Neural progenitor cell (in vitro differentiated cells): ENCODE measurements at regions not wholly inside any gene's neighbourhood (a gene's known extent, or its start where the extent isn't known, plus 50 kb on each side); places are given as distances from the start of the nearest gene placed in this dataset.

Source experiments
- DNase-seq: peaks from one replicate; pipeline ENCODE4 v3.0.0-alpha.2; 2016; ENCODE audit warnings: low spot score
- H2AFZ ChIP-seq: fragments of 200-600 bp; sonication (generic); replicated peaks from 2 replicates; pipeline ENCODE4 v1.6.1; 2016; ENCODE audit warnings: antibody characterized with exemption
- H3F3A ChIP-seq: fragments of 200-600 bp; sonication (generic); 2 replicates; pipeline ENCODE4 v1.6.1; 2016; ENCODE audit warnings: antibody characterized with exemption, low read depth
- H3K27ac ChIP-seq: fragments of 200-600 bp; sonication (generic); 2 replicates; pipeline ENCODE4 v1.5.1; 2016; ENCODE audit warnings: mild to moderate bottlenecking
- H3K27me3 ChIP-seq: fragments of 200-600 bp; sonication (generic); 2 replicates; pipeline ENCODE4 v1.6.1; 2016; ENCODE audit warnings: mild to moderate bottlenecking, moderate library complexity
- H3K36me3 ChIP-seq: fragments of 200-600 bp; sonication (generic); 2 replicates; pipeline ENCODE4 v1.5.1; 2016
- H3K4me1 ChIP-seq: fragments of 200-600 bp; sonication (generic); 2 replicates; pipeline ENCODE4 v1.6.1; 2016; ENCODE audit warnings: mixed run types
- H3K4me2 ChIP-seq: fragments of 200-600 bp; sonication (generic); 2 replicates; pipeline ENCODE4 v1.6.1; 2016
- H3K4me3 ChIP-seq: fragments of 200-600 bp; sonication (generic); 2 replicates; pipeline ENCODE4 v1.5.1; 2016
- H3K79me2 ChIP-seq: fragments of 200-600 bp; sonication (generic); 2 replicates; pipeline ENCODE4 v1.6.1; 2016; ENCODE audit warnings: low read depth
- H3K9ac ChIP-seq: fragments of 200-600 bp; sonication (generic); 2 replicates; pipeline ENCODE4 v1.6.1; 2016
- H3K9me3 ChIP-seq: fragments of 200-600 bp; sonication (generic); 2 replicates; pipeline ENCODE4 v1.5.1; 2016; ENCODE audit warnings: low read depth
- H4K20me1 ChIP-seq: fragments of 200-600 bp; sonication (generic); 2 replicates; pipeline ENCODE4 v1.6.1; 2016; ENCODE audit warnings: low read depth
- H3K27ac Mint-ChIP-seq: 3 replicates; pipeline ENCODE4 v1.8.0; 2021; ENCODE audit warnings: mixed read lengths
- H3K27me3 Mint-ChIP-seq: 2 replicates; pipeline ENCODE4 v1.8.0; 2022; ENCODE audit warnings: low read depth, mild to moderate bottlenecking, inconsistent platforms, moderate library complexity, mixed read lengths; ENCODE audit not compliant: insufficient read depth
- H3K36me3 Mint-ChIP-seq: 3 replicates; pipeline ENCODE4 v1.8.0; 2021; ENCODE audit warnings: mixed read lengths
- H3K4me1 Mint-ChIP-seq: 3 replicates; pipeline ENCODE4 v1.8.0; 2021; ENCODE audit warnings: mixed read lengths
- H3K4me3 Mint-ChIP-seq: 3 replicates; pipeline ENCODE4 v1.8.0; 2021; ENCODE audit warnings: mild to moderate bottlenecking, moderate library complexity, mixed read lengths
- H3K9me3 Mint-ChIP-seq: 3 replicates; pipeline ENCODE4 v1.8.0; 2020; ENCODE audit warnings: mixed read lengths
- EZH2 ChIP-seq: fragments of 200-600 bp; sonication (generic); IDR thresholded peaks from 2 replicates; pipeline ENCODE4 v1.6.1; 2017; ENCODE audit warnings: antibody characterized with exemption, mild to moderate bottlenecking, moderate library complexity
- EZH2phosphoT487 ChIP-seq: fragments of 200-600 bp; sonication (generic); IDR thresholded peaks from 2 replicates; pipeline ENCODE4 v1.6.1; 2017; ENCODE audit warnings: antibody characterized with exemption
- TF ChIP-seq, protein P1 (sequence below): fragments of 200-600 bp; sonication (generic); IDR thresholded peaks from 2 replicates; pipeline ENCODE4 v1.5.1; 2017; ENCODE audit warnings: antibody characterized with exemption, mild to moderate bottlenecking

DNA sequence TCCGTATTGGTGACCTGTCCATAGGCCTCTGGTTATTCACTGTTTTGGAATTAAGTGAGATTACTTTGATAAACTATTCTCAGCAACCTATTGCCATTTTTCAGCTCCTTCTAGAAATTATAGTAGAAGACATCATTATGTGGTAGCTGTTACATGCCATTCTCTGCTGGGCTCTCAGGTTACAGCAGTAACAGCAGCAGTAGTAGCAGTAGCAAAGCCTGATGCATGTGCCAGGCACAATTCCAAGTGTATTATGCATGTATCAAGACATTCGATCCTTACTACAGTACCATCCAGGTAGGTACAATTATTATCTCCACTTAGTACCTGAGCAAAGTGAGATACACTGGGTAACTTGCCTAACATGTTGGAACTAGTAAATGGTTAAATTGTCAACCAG lies 74.3 kb downstream of the RPS12 start:
- Histone ChIP-seq H3K27ac (no peak overlapping the region), H3K4me3 (no peak overlapping the region), H3K27me3 (no peaks in the 10 kb centered on the region), H2AFZ (no peak overlapping the region), H3K9me3 (no peaks in the 10 kb centered on the region), H3K4me2 (no peak overlapping the region), H3K4me1 (no peaks in the 10 kb centered on the region), H3K79me2 (no peaks in the 10 kb centered on the region), H3F3A (no peaks in the 10 kb centered on the region), H3K9ac (no peak overlapping the region), H3K36me3 (no peaks in the 10 kb centered on the region), H4K20me1 (no peaks in the 10 kb centered on the region)
- H3K36me3 Mint-ChIP-seq = no peaks in the 10 kb centered on the region
- no peaks in the 10 kb centered on the region for H3K4me1 Mint-ChIP-seq
- H3K27me3 Mint-ChIP-seq = no peaks in the 10 kb centered on the region
- H3K4me3 Mint-ChIP-seq = no peak overlapping the region
- no peaks in the 10 kb centered on the region for H3K9me3 Mint-ChIP-seq
- H3K27ac Mint-ChIP-seq = no peak overlapping the region
- TF ChIP-seq, protein P1, sequence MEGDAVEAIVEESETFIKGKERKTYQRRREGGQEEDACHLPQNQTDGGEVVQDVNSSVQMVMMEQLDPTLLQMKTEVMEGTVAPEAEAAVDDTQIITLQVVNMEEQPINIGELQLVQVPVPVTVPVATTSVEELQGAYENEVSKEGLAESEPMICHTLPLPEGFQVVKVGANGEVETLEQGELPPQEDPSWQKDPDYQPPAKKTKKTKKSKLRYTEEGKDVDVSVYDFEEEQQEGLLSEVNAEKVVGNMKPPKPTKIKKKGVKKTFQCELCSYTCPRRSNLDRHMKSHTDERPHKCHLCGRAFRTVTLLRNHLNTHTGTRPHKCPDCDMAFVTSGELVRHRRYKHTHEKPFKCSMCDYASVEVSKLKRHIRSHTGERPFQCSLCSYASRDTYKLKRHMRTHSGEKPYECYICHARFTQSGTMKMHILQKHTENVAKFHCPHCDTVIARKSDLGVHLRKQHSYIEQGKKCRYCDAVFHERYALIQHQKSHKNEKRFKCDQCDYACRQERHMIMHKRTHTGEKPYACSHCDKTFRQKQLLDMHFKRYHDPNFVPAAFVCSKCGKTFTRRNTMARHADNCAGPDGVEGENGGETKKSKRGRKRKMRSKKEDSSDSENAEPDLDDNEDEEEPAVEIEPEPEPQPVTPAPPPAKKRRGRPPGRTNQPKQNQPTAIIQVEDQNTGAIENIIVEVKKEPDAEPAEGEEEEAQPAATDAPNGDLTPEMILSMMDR = no peak
- no peak for TF ChIP-seq EZH2phosphoT487
- TF ChIP-seq EZH2 = no peak
- no peak for DNase-seq

DNA sequence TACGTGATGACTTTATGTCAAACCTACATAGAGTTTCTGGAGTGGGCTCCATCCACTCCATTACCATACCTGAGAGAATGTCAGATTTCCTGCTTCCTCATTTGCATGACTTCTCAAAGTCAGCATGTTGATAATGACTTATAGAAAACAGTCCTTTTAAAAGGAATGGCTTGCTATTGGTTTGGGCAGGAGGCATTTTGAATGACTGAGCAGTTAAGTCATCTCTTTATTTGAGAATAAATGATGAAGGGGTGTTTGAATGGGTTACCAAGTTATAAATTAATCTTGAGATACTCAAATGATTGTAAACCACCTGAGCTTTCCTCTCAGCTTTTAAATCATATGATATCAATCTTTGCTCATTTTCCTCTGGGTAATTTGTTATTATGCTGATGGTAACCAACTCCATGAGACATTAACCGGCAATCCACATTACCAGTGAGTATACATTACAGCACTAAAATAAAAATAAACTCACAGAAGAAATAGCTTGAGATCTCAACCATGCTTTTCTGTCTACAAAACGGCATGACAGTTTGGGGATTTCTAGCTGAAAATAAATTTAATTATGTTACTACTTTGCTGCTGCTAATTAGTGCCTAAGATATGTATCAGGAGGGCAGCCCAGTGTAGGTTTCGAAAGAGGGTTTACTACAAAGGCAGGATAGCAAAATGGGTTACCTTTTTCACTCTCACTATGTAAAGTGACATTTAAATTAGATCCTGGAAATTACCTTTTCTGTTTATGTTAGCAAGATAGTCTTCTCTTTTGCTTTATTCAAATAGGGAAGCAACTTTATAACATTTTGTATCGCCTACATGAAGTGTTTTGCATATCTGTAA lies 78.8 kb downstream of the RPS12 start:
- Mint-ChIP-seq H3K27me3 (no peaks in the 10 kb centered on the region), H3K4me3 (no peak overlapping the region), H3K4me1 (no peaks in the 10 kb centered on the region), H3K9me3 (no peaks in the 10 kb centered on the region), H3K27ac (no peak overlapping the region), H3K36me3 (no peaks in the 10 kb centered on the region)
- H3K4me2 ChIP-seq = no peak overlapping the region
- H3K9me3 ChIP-seq = no peaks in the 10 kb centered on the region
- H3K27ac ChIP-seq = no peak overlapping the region
- no peak overlapping the region for H2AFZ ChIP-seq
- H3K4me3 ChIP-seq = no peak overlapping the region
- H3K27me3 ChIP-seq = no peaks in the 10 kb centered on the region
- H3K36me3 ChIP-seq = no peaks in the 10 kb centered on the region
- H3K79me2 ChIP-seq = no peaks in the 10 kb centered on the region
- no peak for DNase-seq
- H3K4me1 ChIP-seq = no peaks in the 10 kb centered on the region
- no peaks in the 10 kb centered on the region for H4K20me1 ChIP-seq
- TF ChIP-seq EZH2 = no peak
- TF ChIP-seq, protein P1 = no peak
- TF ChIP-seq EZH2phosphoT487 = no peak
- H3K9ac ChIP-seq = no peak overlapping the region
- H3F3A ChIP-seq = no peaks in the 10 kb centered on the region

DNA sequence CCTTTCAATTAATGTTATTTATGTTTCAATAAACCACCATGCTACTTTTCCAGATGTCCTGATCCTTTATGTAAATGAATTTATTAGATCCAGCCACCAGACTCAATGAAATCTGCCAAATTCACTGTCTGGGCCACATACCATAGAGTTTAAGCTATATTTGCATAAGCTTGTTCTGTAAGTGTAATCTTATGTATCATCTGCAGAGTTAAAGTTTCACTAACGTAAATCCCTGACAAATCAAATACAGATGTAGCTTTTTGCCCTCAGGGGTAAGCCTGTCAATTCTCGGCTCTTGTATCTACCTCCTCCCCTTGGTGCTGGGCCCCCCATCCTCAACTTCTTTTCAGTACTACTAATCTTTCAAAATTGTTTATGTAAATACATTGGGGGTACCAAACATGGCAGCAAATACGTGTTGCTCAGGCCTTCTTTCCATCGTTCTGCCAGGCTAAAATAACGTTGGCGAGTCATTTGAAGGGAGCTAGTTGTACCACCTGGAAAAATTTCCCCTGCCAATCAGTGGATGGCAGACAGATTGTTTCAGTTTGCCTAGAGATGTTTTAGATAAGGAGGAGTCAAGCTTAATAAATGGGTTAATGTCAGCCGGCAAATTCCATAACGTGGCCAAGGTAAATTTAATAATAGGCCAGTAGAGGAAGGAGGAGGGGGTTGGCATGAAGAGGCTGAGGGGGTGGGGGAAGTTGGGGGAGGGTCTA lies 79.6 kb downstream of the RPS12 start:
- H3K27me3 Mint-ChIP-seq = no peaks in the 10 kb centered on the region
- H3F3A ChIP-seq = no peaks in the 10 kb centered on the region
- DNase-seq = no peak
- H3K36me3 Mint-ChIP-seq = no peaks in the 10 kb centered on the region
- no peaks in the 10 kb centered on the region for H3K79me2 ChIP-seq
- H3K9ac ChIP-seq = no peak overlapping the region
- H2AFZ ChIP-seq = no peak overlapping the region
- no peaks in the 10 kb centered on the region for H3K27me3 ChIP-seq
- no peak overlapping the region for H3K4me3 ChIP-seq
- no peak overlapping the region for H3K27ac Mint-ChIP-seq
- no peak overlapping the region for H3K27ac ChIP-seq
- no peaks in the 10 kb centered on the region for H3K36me3 ChIP-seq
- H3K4me2 ChIP-seq = no peak overlapping the region
- H3K4me1 ChIP-seq = no peaks in the 10 kb centered on the region
- H3K9me3 Mint-ChIP-seq = no peaks in the 10 kb centered on the region
- TF ChIP-seq EZH2 (no peak), EZH2phosphoT487 (no peak)
- TF ChIP-seq, protein P1 = no peak
- no peaks in the 10 kb centered on the region for H3K4me1 Mint-ChIP-seq
- no peaks in the 10 kb centered on the region for H4K20me1 ChIP-seq
- H3K4me3 Mint-ChIP-seq = no peak overlapping the region
- no peaks in the 10 kb centered on the region for H3K9me3 ChIP-seq
